HEK293 (cell line): ENCODE measurements at regions not wholly inside any gene's neighbourhood (a gene's known extent, or its start where the extent isn't known, plus 50 kb on each side); places are given as distances from the start of the nearest gene placed in this dataset.

Source experiments
- CTCF ChIA-PET: fragments of 350-600 bp; formaldehyde crosslinking; extraction: SDS; loops from one replicate; lab custom pipeline; 2021; ENCODE audit warnings: antibody characterized with exemption; lab: Yijun Ruan, JAX
- POLR2A ChIA-PET: fragments of 300-600 bp; formaldehyde crosslinking; extraction: SDS; loops from one replicate; lab custom pipeline; 2020; ENCODE audit warnings: antibody characterized with exemption, inconsistent platforms; lab: Yijun Ruan, JAX
- H3K27ac ChIP-seq: fragments of 200-500 bp; sonication (Bioruptor generic); 2 replicates; pipeline ENCODE4 v1.5.1; 2014; ENCODE audit warnings: low read depth, low read length, control low read depth, inconsistent platforms; ENCODE audit errors: extremely low read depth
- H3K36me3 ChIP-seq, 2 experiments: fragments of 200-500 bp in 1 of 2; sonication (Bioruptor generic) in 1 of 2; 1 replicate in 1 of 2; 2 replicates in 1 of 2; pipeline ENCODE4 v1.5.1; 2014 to 2017; ENCODE audit warnings: inconsistent platforms in 2 of 2, low read length in 2 of 2; ENCODE audit not compliant: control insufficient read depth in 2 of 2, insufficient read depth in 1 of 2
- H3K4me1 ChIP-seq: fragments of 200-500 bp; sonication (Bioruptor generic); 2 replicates; pipeline ENCODE4 v1.5.1; 2014; ENCODE audit warnings: mild to moderate bottlenecking, low read length, inconsistent platforms; ENCODE audit not compliant: control insufficient read depth, insufficient read depth
- H3K4me3 ChIP-seq: 2 replicates; pipeline ENCODE4 v1.5.1; 2011; ENCODE audit warnings: low read depth, mild to moderate bottlenecking, control low read depth, low read length, moderate library complexity
- H3K9me3 ChIP-seq: fragments of 200-500 bp; sonication (Bioruptor generic); 2 replicates; pipeline ENCODE4 v1.5.1; 2014; ENCODE audit warnings: low read depth, low read length, inconsistent platforms; ENCODE audit not compliant: control insufficient read depth, insufficient read depth
- HIC1 ChIP-seq: fragments of 450-650 bp; formaldehyde crosslinking; IDR thresholded peaks from 2 replicates; pipeline ENCODE4 v1.5.1; 2016; ENCODE audit warnings: missing biosample characterization, missing genetic modification characterization
- KLF10 ChIP-seq: fragments of 450-650 bp; IDR thresholded peaks from 2 replicates; pipeline ENCODE4 v1.5.1; 2018; ENCODE audit warnings: missing biosample characterization, mild to moderate bottlenecking, missing genetic modification characterization
- PRDM1 ChIP-seq: fragments of 450-650 bp; formaldehyde crosslinking; IDR thresholded peaks from 2 replicates; pipeline ENCODE4; 2016; ENCODE audit warnings: missing biosample characterization, missing genetic modification characterization
- SP2 ChIP-seq: fragments of 450-650 bp; formaldehyde crosslinking; IDR thresholded peaks from 2 replicates; pipeline ENCODE4 v1.5.1; 2016; ENCODE audit warnings: missing biosample characterization, missing genetic modification characterization
- SP3 ChIP-seq: fragments of 450-650 bp; formaldehyde crosslinking; IDR thresholded peaks from 2 replicates; pipeline ENCODE4 v1.5.1; 2016; ENCODE audit warnings: missing biosample characterization, missing genetic modification characterization
- SP7 ChIP-seq: fragments of 450-650 bp; formaldehyde crosslinking; IDR thresholded peaks from 2 replicates; pipeline ENCODE4 v1.5.1; 2016; ENCODE audit warnings: missing biosample characterization, missing genetic modification characterization
- ZBTB44 ChIP-seq: fragments of 450-650 bp; IDR thresholded peaks from 2 replicates; pipeline ENCODE4 v1.5.1; 2018; ENCODE audit warnings: missing biosample characterization, mild to moderate bottlenecking, missing genetic modification characterization
- ZEB2 ChIP-seq: fragments of 450-650 bp; formaldehyde crosslinking; IDR thresholded peaks from 2 replicates; pipeline ENCODE4 v1.5.1; 2016; ENCODE audit warnings: missing biosample characterization, missing genetic modification characterization
- ZFP37 ChIP-seq: fragments of 450-650 bp; formaldehyde crosslinking; IDR thresholded peaks from 2 replicates; pipeline ENCODE4 v1.5.1; 2016; ENCODE audit warnings: missing biosample characterization, missing genetic modification characterization
- ZNF121 ChIP-seq: fragments of 450-650 bp; formaldehyde crosslinking; IDR thresholded peaks from 2 replicates; pipeline ENCODE4 v1.5.1; 2016; ENCODE audit warnings: missing biosample characterization, missing genetic modification characterization
- ZNF138 ChIP-seq: fragments of 450-650 bp; formaldehyde crosslinking; IDR thresholded peaks from 2 replicates; pipeline ENCODE4 v1.5.1; 2016; ENCODE audit warnings: missing biosample characterization, missing genetic modification characterization, borderline replicate concordance
- ZNF175 ChIP-seq: fragments of 450-650 bp; formaldehyde crosslinking; IDR thresholded peaks from 2 replicates; pipeline ENCODE4 v1.5.1; 2016; ENCODE audit warnings: missing biosample characterization, missing genetic modification characterization
- ZNF514 ChIP-seq: fragments of 450-650 bp; formaldehyde crosslinking; IDR thresholded peaks from 2 replicates; pipeline ENCODE4 v1.5.1; 2016; ENCODE audit warnings: missing biosample characterization, missing genetic modification characterization
- ZNF518A ChIP-seq: fragments of 450-650 bp; formaldehyde crosslinking; conservative IDR thresholded peaks from 2 replicates; pipeline ENCODE4 v1.5.1; 2016; ENCODE audit warnings: low read depth, missing biosample characterization, missing genetic modification characterization
- ZNF549 ChIP-seq: fragments of 450-650 bp; IDR thresholded peaks from 2 replicates; pipeline ENCODE4 v1.5.1; 2018; ENCODE audit warnings: missing biosample characterization, missing genetic modification characterization, mild to moderate bottlenecking, inconsistent platforms, moderate library complexity
- ZNF660 ChIP-seq: fragments of 450-650 bp; IDR thresholded peaks from 2 replicates; pipeline ENCODE4 v1.5.1; 2018; ENCODE audit warnings: missing biosample characterization, mild to moderate bottlenecking, missing genetic modification characterization
- ZSCAN4 ChIP-seq: fragments of 450-650 bp; formaldehyde crosslinking; IDR thresholded peaks from 2 replicates; pipeline ENCODE4 v1.5.1; 2017; ENCODE audit warnings: missing biosample characterization, missing genetic modification characterization
- ZXDB ChIP-seq: fragments of 450-650 bp; formaldehyde crosslinking; IDR thresholded peaks from 2 replicates; pipeline ENCODE4 v1.5.1; 2016; ENCODE audit warnings: missing biosample characterization, missing genetic modification characterization

- peak; percentile 35; the same call in 1 of the 2 replicates for TF ChIP-seq ZNF518A (tag by site-specific recombination)
- TF ChIP-seq HIC1, result peak; percentile 80; the same call in 1 of the 2 replicates
- TF ChIP-seq ZNF660 (tag by site-specific recombination), result peak; percentile 83
- TF ChIP-seq KLF10 (tag by site-specific recombination), result peak; percentile 61
- no peak for TF ChIP-seq ZNF121 (tag by site-specific recombination)
- peak; percentile 87 for TF ChIP-seq SP7 (tag by site-specific recombination)
- TF ChIP-seq PRDM1, result no peak
- 0 out of 2 replicates have a peak, but pooled peaks have one; percentile 16 for TF ChIP-seq SP2
- TF ChIP-seq ZBTB44, result peak; percentile 41
- peak; percentile 86 for TF ChIP-seq ZEB2 (tag by site-specific recombination)
Measured at GRCh38 chr4:81631958-81632441, 160.3 kb upstream of the RASGEF1B start (continued).

GRCh38 chr4:81629366-81629765 is 157.7 kb upstream of the RASGEF1B start:
- no peaks in the 10 kb centered on the region; the same call in 1 of the 2 replicates for H3K4me1 ChIP-seq
- POLR2A ChIA-PET, result no interaction called here
- no peaks in the 10 kb centered on the region for H3K9me3 ChIP-seq
- CTCF ChIA-PET, result no interaction called here
- H3K27ac ChIP-seq, result no peak overlapping the region
- H3K36me3 ChIP-seq, result no peaks in the 10 kb centered on the region
- H3K4me3 ChIP-seq, result no peak overlapping the region
- TF ChIP-seq ZSCAN4 (tag by site-specific recombination) (no peak), ZFP37 (no peak), ZNF138 (tag by site-specific recombination) (no peak), ZXDB (tag by site-specific recombination) (no peak), ZNF549 (no peak), ZNF514 (tag by site-specific recombination) (no peak), ZNF175 (tag by site-specific recombination) (no peak), SP3 (no peak)
- TF ChIP-seq, all 188 proteins: peak for 0
